ENCODE measurements at regions not wholly inside any gene's neighbourhood (a gene's known extent, or its start where the extent isn't known, plus 50 kb on each side); places are given as distances from the start of the nearest gene placed in this dataset.

DNA sequence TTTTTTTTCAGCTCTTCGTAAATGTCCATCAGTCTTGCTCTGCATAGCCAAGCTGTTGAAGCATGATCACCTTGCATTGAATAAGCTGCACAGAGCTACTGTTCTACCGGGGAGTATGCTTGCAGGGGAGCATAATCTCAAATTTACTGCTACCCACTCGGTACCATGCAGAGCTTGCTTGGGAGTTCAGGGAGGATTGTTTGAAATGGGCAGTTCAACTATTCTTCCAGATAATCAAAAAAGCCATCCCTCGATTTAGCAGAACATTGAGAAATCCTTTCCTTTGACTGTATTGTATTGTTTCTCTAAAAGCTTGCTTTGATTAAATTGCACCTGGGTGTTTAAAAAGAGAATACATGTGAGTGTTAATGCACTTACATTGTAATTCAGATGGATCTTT is 332.6 kb downstream of the UTRN start:
- 91% methylated on average over 4 of the region's 4 CpGs for WGBS

DNA sequence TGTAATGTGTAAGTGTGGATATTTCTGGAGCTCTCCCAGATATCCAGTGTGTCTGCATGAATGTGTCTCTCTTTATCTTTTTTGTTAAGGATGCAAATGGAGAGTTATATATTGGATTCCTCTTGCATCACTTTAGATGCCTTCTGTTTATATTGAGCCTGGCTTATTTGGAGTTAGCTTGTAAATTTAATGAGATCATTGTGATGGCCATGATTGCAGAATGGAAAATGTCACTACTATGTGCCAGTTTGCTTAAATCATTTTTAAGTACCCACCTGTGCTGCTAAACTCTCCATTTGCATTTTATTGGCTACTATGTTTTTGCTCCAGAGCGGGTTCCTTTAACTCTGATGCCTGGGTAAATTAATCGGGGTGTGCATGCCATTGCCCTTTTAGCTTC is 334.8 kb downstream of the UTRN start:
- no peak overlapping the region for H3K27ac ChIP-seq (ENCODE audit: low read depth in 1 of 2, low read length in 2 of 2)
- no peaks in the 10 kb centered on the region for H3K36me3 ChIP-seq (ENCODE audit: control insufficient read depth in 4 of 4, insufficient read depth in 3 of 4, low read depth in 1 of 4, low read length in 3 of 4)
- no peak overlapping the region for H3K4me3 ChIP-seq (ENCODE audit: low read depth in 1 of 3, low read length in 3 of 3)
- H3K9ac ChIP-seq (ENCODE audit: low read depth in 1 of 2, low read length in 2 of 2): no peak overlapping the region
- H3K27me3 ChIP-seq (ENCODE audit: control insufficient read depth in 4 of 4, insufficient read depth in 4 of 4, low read length in 3 of 4): no peaks in the 10 kb centered on the region
- no peak for DNase-seq (ENCODE audit: low spot score)
- 94% methylated on average over 2 of the region's 2 CpGs for WGBS
- peaks cover 0 to 5% (median 0%) of the 10 kb centered on the region in 4 donors for H3K4me1 ChIP-seq (ENCODE audit: control insufficient read depth in 4 of 4, insufficient read depth in 4 of 4, low read length in 3 of 4)
- TF ChIP-seq JUND (IDR thresholded peaks at IDR 0.05) (no peak), YY1 (IDR thresholded peaks at IDR 0.05) (no peak), RXRA (IDR thresholded peaks at IDR 0.05) (no peak), NR2F2 (IDR thresholded peaks at IDR 0.05) (no peak), RAD21 (IDR thresholded peaks at IDR 0.05) (no peak), SP1 (IDR thresholded peaks at IDR 0.05) (no peak), EGR1 (IDR thresholded peaks at IDR 0.05; ENCODE audit: low read depth in 2 of 2) (no peak), HNF4A (conservative IDR thresholded peaks at IDR 0.05) (no peak), HNF4G (IDR thresholded peaks at IDR 0.05) (no peak), GABPA (IDR thresholded peaks at IDR 0.05 in 1 of 2, conservative IDR thresholded peaks at IDR 0.05 in 1 of 2) (no peak), FOXA2 (IDR thresholded peaks at IDR 0.05) (no peak), FOXA1 (IDR thresholded peaks at IDR 0.05) (no peak), TAF1 (conservative IDR thresholded peaks at IDR 0.05) (no peak)
- TF ChIP-seq, protein P1, sequence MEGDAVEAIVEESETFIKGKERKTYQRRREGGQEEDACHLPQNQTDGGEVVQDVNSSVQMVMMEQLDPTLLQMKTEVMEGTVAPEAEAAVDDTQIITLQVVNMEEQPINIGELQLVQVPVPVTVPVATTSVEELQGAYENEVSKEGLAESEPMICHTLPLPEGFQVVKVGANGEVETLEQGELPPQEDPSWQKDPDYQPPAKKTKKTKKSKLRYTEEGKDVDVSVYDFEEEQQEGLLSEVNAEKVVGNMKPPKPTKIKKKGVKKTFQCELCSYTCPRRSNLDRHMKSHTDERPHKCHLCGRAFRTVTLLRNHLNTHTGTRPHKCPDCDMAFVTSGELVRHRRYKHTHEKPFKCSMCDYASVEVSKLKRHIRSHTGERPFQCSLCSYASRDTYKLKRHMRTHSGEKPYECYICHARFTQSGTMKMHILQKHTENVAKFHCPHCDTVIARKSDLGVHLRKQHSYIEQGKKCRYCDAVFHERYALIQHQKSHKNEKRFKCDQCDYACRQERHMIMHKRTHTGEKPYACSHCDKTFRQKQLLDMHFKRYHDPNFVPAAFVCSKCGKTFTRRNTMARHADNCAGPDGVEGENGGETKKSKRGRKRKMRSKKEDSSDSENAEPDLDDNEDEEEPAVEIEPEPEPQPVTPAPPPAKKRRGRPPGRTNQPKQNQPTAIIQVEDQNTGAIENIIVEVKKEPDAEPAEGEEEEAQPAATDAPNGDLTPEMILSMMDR (IDR thresholded peaks at IDR 0.05; ENCODE audit: low read depth, low read length, missing input control): no peak
- TF ChIP-seq, protein P2, sequence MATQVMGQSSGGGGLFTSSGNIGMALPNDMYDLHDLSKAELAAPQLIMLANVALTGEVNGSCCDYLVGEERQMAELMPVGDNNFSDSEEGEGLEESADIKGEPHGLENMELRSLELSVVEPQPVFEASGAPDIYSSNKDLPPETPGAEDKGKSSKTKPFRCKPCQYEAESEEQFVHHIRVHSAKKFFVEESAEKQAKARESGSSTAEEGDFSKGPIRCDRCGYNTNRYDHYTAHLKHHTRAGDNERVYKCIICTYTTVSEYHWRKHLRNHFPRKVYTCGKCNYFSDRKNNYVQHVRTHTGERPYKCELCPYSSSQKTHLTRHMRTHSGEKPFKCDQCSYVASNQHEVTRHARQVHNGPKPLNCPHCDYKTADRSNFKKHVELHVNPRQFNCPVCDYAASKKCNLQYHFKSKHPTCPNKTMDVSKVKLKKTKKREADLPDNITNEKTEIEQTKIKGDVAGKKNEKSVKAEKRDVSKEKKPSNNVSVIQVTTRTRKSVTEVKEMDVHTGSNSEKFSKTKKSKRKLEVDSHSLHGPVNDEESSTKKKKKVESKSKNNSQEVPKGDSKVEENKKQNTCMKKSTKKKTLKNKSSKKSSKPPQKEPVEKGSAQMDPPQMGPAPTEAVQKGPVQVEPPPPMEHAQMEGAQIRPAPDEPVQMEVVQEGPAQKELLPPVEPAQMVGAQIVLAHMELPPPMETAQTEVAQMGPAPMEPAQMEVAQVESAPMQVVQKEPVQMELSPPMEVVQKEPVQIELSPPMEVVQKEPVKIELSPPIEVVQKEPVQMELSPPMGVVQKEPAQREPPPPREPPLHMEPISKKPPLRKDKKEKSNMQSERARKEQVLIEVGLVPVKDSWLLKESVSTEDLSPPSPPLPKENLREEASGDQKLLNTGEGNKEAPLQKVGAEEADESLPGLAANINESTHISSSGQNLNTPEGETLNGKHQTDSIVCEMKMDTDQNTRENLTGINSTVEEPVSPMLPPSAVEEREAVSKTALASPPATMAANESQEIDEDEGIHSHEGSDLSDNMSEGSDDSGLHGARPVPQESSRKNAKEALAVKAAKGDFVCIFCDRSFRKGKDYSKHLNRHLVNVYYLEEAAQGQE (IDR thresholded peaks at IDR 0.05): no peak
- TF ChIP-seq, protein P3, sequence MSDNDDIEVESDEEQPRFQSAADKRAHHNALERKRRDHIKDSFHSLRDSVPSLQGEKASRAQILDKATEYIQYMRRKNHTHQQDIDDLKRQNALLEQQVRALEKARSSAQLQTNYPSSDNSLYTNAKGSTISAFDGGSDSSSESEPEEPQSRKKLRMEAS (IDR thresholded peaks at IDR 0.05): no peak
- TF ChIP-seq, protein P4, sequence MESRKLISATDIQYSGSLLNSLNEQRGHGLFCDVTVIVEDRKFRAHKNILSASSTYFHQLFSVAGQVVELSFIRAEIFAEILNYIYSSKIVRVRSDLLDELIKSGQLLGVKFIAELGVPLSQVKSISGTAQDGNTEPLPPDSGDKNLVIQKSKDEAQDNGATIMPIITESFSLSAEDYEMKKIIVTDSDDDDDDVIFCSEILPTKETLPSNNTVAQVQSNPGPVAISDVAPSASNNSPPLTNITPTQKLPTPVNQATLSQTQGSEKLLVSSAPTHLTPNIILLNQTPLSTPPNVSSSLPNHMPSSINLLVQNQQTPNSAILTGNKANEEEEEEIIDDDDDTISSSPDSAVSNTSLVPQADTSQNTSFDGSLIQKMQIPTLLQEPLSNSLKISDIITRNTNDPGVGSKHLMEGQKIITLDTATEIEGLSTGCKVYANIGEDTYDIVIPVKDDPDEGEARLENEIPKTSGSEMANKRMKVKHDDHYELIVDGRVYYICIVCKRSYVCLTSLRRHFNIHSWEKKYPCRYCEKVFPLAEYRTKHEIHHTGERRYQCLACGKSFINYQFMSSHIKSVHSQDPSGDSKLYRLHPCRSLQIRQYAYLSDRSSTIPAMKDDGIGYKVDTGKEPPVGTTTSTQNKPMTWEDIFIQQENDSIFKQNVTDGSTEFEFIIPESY (IDR thresholded peaks at IDR 0.05): no peak
- TF ChIP-seq, protein P5, sequence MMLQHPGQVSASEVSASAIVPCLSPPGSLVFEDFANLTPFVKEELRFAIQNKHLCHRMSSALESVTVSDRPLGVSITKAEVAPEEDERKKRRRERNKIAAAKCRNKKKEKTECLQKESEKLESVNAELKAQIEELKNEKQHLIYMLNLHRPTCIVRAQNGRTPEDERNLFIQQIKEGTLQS (IDR thresholded peaks at IDR 0.05): no peak
- no peaks in the 10 kb centered on the region for H3K9me3 ChIP-seq (ENCODE audit: control insufficient read depth in 4 of 4, low read length in 3 of 4)

More for the DNA sequence above, 332.6 kb downstream of the UTRN start:
- DNase-seq (ENCODE audit: low spot score): no peak
- H3K4me1 ChIP-seq (ENCODE audit: control insufficient read depth in 4 of 4, insufficient read depth in 4 of 4, low read length in 3 of 4): peaks cover 0 to 5% (median 0%) of the 10 kb centered on the region in 4 donors
- H3K36me3 ChIP-seq (ENCODE audit: control insufficient read depth in 4 of 4, insufficient read depth in 3 of 4, low read depth in 1 of 4, low read length in 3 of 4): no peaks in the 10 kb centered on the region
- no peak overlapping the region for H3K4me3 ChIP-seq (ENCODE audit: low read depth in 1 of 3, low read length in 3 of 3)
- H3K9ac ChIP-seq (ENCODE audit: low read depth in 1 of 2, low read length in 2 of 2): no peak overlapping the region
- H3K27me3 ChIP-seq (ENCODE audit: control insufficient read depth in 4 of 4, insufficient read depth in 4 of 4, low read length in 3 of 4): no peaks in the 10 kb centered on the region
- TF ChIP-seq HNF4G (IDR thresholded peaks at IDR 0.05) (no peak), YY1 (IDR thresholded peaks at IDR 0.05) (no peak), RXRA (IDR thresholded peaks at IDR 0.05) (no peak)
- TF ChIP-seq, protein P3 (IDR thresholded peaks at IDR 0.05): no peak
- H3K9me3 ChIP-seq (ENCODE audit: control insufficient read depth in 4 of 4, low read length in 3 of 4): no peaks in the 10 kb centered on the region
- H3K27ac ChIP-seq (ENCODE audit: low read depth in 1 of 2, low read length in 2 of 2): no peak overlapping the region

All from liver (tissue), 8 donors.